Skin epidermis (tissue), 12 donors: ENCODE measurements at regions not wholly inside any gene's neighbourhood (a gene's known extent, or its start where the extent isn't known, plus 50 kb on each side); places are given as distances from the start of the nearest gene placed in this dataset.
"Not testable (repeated sequence)": the region's sequence is repeated elsewhere in the genome, so short reads cannot be mapped to it uniquely, and the experiment has no call there.

Experiments
- H3K27ac ChIP-seq, 21 experiments: fragments of 200-600 bp; sonication (generic) in 11 of 21; one replicate each; pipeline ENCODE4 v1.5.0; 2020; ENCODE audit warnings: mild to moderate bottlenecking in 3 of 21, inconsistent platforms in 2 of 21, moderate library complexity in 2 of 21
- H3K4me3 ChIP-seq, 7 experiments: fragments of 200-600 bp; sonication (generic) in 2 of 7; one replicate each; pipeline ENCODE4 v1.5.0; 2020; ENCODE audit warnings: inconsistent platforms in 2 of 7, mild to moderate bottlenecking in 2 of 7, moderate library complexity in 1 of 7

- no peak overlapping the region for H3K4me3 ChIP-seq
- no peak overlapping the region for H3K27ac ChIP-seq
These were observed 234.5 kb downstream of the EMP1 start for GRCh38 chr12:13431041-13431440.

- H3K27ac ChIP-seq: no peak overlapping the region
- no peak overlapping the region for H3K4me3 ChIP-seq
These were observed 232.2 kb downstream of the EMP1 start for GRCh38 chr12:13428538-13429265.

- H3K4me3 ChIP-seq: no peak overlapping the region
- no peak overlapping the region for H3K27ac ChIP-seq
These were observed 229.2 kb downstream of the EMP1 start for GRCh38 chr12:13425766-13426165.

GRCh38 chr12:13422291-13422690, 225.8 kb downstream of the EMP1 start:
- H3K27ac ChIP-seq: no peak overlapping the region
- no peak overlapping the region for H3K4me3 ChIP-seq

GRCh38 chr12:13417516-13417915, 221.0 kb downstream of the EMP1 start:
- Histone ChIP-seq H3K4me3 (no peak overlapping the region), H3K27ac (no peak overlapping the region)

- H3K27ac ChIP-seq: no peak overlapping the region
- no peak overlapping the region for H3K4me3 ChIP-seq
These were observed 214.8 kb downstream of the EMP1 start for GRCh38 chr12:13411287-13411686.

- Histone ChIP-seq H3K27ac (no peak overlapping the region), H3K4me3 (no peak overlapping the region)
These were observed 209.6 kb downstream of the EMP1 start for GRCh38 chr12:13405961-13406703.

GRCh38 chr12:13404631-13405473, 208.3 kb downstream of the EMP1 start:
- H3K4me3 ChIP-seq: no peak overlapping the region
- H3K27ac ChIP-seq: no peak overlapping the region

- no peak overlapping the region for H3K27ac ChIP-seq
- H3K4me3 ChIP-seq: no peak overlapping the region
These were observed 207.6 kb downstream of the EMP1 start for GRCh38 chr12:13404111-13404628.

GRCh38 chr12:13391375-13391774, 194.8 kb downstream of the EMP1 start:
- not testable (repeated sequence) for H3K4me3 ChIP-seq, H3K27ac ChIP-seq

- Histone ChIP-seq H3K4me3 (no peak overlapping the region), H3K27ac (no peak overlapping the region)
These were observed 194.4 kb downstream of the EMP1 start for GRCh38 chr12:13390918-13391317.

- no peak overlapping the region for H3K27ac ChIP-seq
- no peak overlapping the region for H3K4me3 ChIP-seq
These were observed 193.9 kb downstream of the EMP1 start for GRCh38 chr12:13390381-13390861.

- no peak overlapping the region for H3K27ac ChIP-seq
- H3K4me3 ChIP-seq: no peak overlapping the region
These were observed 190.6 kb downstream of the EMP1 start for GRCh38 chr12:13387101-13387500.

- H3K4me3 ChIP-seq: no peak overlapping the region
- no peak overlapping the region for H3K27ac ChIP-seq
These were observed 190.0 kb downstream of the EMP1 start for GRCh38 chr12:13386323-13387039.

- H3K4me3 ChIP-seq: no peak overlapping the region
- no peak overlapping the region for H3K27ac ChIP-seq
These were observed 186.9 kb downstream of the EMP1 start for GRCh38 chr12:13383379-13383778.

GRCh38 chr12:13380297-13380696, 183.8 kb downstream of the EMP1 start:
- H3K4me3 ChIP-seq: no peak overlapping the region
- no peak overlapping the region for H3K27ac ChIP-seq

GRCh38 chr12:13379531-13380188, 183.1 kb downstream of the EMP1 start:
- no peak overlapping the region for H3K27ac ChIP-seq
- H3K4me3 ChIP-seq: no peak overlapping the region

GRCh38 chr12:13377698-13378097, 181.2 kb downstream of the EMP1 start:
- H3K4me3 ChIP-seq: no peak overlapping the region
- H3K27ac ChIP-seq: no peak overlapping the region
